ENCODE measurements at regions not wholly inside any gene's neighbourhood (a gene's known extent, or its start where the extent isn't known, plus 50 kb on each side); places are given as distances from the start of the nearest gene placed in this dataset.

- Histone ChIP-seq H3K36me3 (ENCODE audit: insufficient read depth, low read length) (no peaks in the 10 kb centered on the region), H3K27ac (ENCODE audit: low read depth, low read length) (no peak overlapping the region), H3K9me3 (ENCODE audit: insufficient read depth, low read depth, low read length) (no peaks in the 10 kb centered on the region), H3K9ac (ENCODE audit: low read depth, low read length) (no peak overlapping the region), H3K4me1 (ENCODE audit: insufficient read depth, low read length) (no peaks in the 10 kb centered on the region), H3K4me3 (ENCODE audit: low read length) (no peak overlapping the region), H3K27me3 (ENCODE audit: insufficient read depth, low read length) (no peaks in the 10 kb centered on the region)
- whole genome bisulfite sequencing: 97% methylated on average over 2 of the region's 2 CpGs
Measured at GRCh38 chr20:7123457-7123856, 356.0 kb downstream of the BMP2 start.

GRCh38 chr20:7124120-7124519, 356.6 kb downstream of the BMP2 start:
- no peaks in the 10 kb centered on the region for H3K9me3 ChIP-seq (ENCODE audit: insufficient read depth, low read depth, low read length)
- WGBS: 96% methylated on average over 2 of the region's 3 CpGs
- no peaks in the 10 kb centered on the region for H3K27me3 ChIP-seq (ENCODE audit: insufficient read depth, low read length)
- no peak overlapping the region for H3K4me3 ChIP-seq (ENCODE audit: low read length)
- no peaks in the 10 kb centered on the region for H3K4me1 ChIP-seq (ENCODE audit: insufficient read depth, low read length)
- no peaks in the 10 kb centered on the region for H3K36me3 ChIP-seq (ENCODE audit: insufficient read depth, low read length)
- no peak overlapping the region for H3K27ac ChIP-seq (ENCODE audit: low read depth, low read length)
- no peak overlapping the region for H3K9ac ChIP-seq (ENCODE audit: low read depth, low read length)

- WGBS: no CpG with 5 or more reads among the region's 1 CpG
- no peak overlapping the region for H3K4me3 ChIP-seq (ENCODE audit: low read length)
- H3K4me1 ChIP-seq (ENCODE audit: insufficient read depth, low read length): no peaks in the 10 kb centered on the region
- no peaks in the 10 kb centered on the region for H3K27me3 ChIP-seq (ENCODE audit: insufficient read depth, low read length)
- H3K9ac ChIP-seq (ENCODE audit: low read depth, low read length): no peak overlapping the region
- no peaks in the 10 kb centered on the region for H3K9me3 ChIP-seq (ENCODE audit: insufficient read depth, low read depth, low read length)
- no peaks in the 10 kb centered on the region for H3K36me3 ChIP-seq (ENCODE audit: insufficient read depth, low read length)
- no peak overlapping the region for H3K27ac ChIP-seq (ENCODE audit: low read depth, low read length)
Measured at GRCh38 chr20:7136886-7137285, 369.4 kb downstream of the BMP2 start.

GRCh38 chr20:7137395-7138151, 370.1 kb downstream of the BMP2 start:
- WGBS: 75% methylated on average over 4 of the region's 4 CpGs
- Histone ChIP-seq H3K27ac (ENCODE audit: low read depth, low read length) (no peak overlapping the region), H3K36me3 (ENCODE audit: insufficient read depth, low read length) (no peaks in the 10 kb centered on the region), H3K4me3 (ENCODE audit: low read length) (no peak overlapping the region), H3K4me1 (ENCODE audit: insufficient read depth, low read length) (no peaks in the 10 kb centered on the region), H3K27me3 (ENCODE audit: insufficient read depth, low read length) (no peaks in the 10 kb centered on the region), H3K9me3 (ENCODE audit: insufficient read depth, low read depth, low read length) (no peaks in the 10 kb centered on the region), H3K9ac (ENCODE audit: low read depth, low read length) (no peak overlapping the region)

GRCh38 chr20:7144464-7144863, 377.0 kb downstream of the BMP2 start:
- H3K27me3 ChIP-seq (ENCODE audit: insufficient read depth, low read length): no peaks in the 10 kb centered on the region
- H3K4me3 ChIP-seq (ENCODE audit: low read length): no peak overlapping the region
- WGBS: 87% methylated on average over 2 of the region's 2 CpGs
- H3K9me3 ChIP-seq (ENCODE audit: insufficient read depth, low read depth, low read length): no peaks in the 10 kb centered on the region
- H3K36me3 ChIP-seq (ENCODE audit: insufficient read depth, low read length): no peaks in the 10 kb centered on the region
- H3K9ac ChIP-seq (ENCODE audit: low read depth, low read length): no peak overlapping the region
- no peak overlapping the region for H3K27ac ChIP-seq (ENCODE audit: low read depth, low read length)
- H3K4me1 ChIP-seq (ENCODE audit: insufficient read depth, low read length): no peaks in the 10 kb centered on the region

GRCh38 chr20:7146552-7147219, 379.2 kb downstream of the BMP2 start:
- H3K4me1 ChIP-seq (ENCODE audit: insufficient read depth, low read length): no peaks in the 10 kb centered on the region
- 90% methylated on average over 10 of the region's 10 CpGs for WGBS
- no peaks in the 10 kb centered on the region for H3K27me3 ChIP-seq (ENCODE audit: insufficient read depth, low read length)
- no peak overlapping the region for H3K27ac ChIP-seq (ENCODE audit: low read depth, low read length)
- no peaks in the 10 kb centered on the region for H3K9me3 ChIP-seq (ENCODE audit: insufficient read depth, low read depth, low read length)
- no peaks in the 10 kb centered on the region for H3K36me3 ChIP-seq (ENCODE audit: insufficient read depth, low read length)
- H3K4me3 ChIP-seq (ENCODE audit: low read length): no peak overlapping the region
- H3K9ac ChIP-seq (ENCODE audit: low read depth, low read length): no peak overlapping the region

GRCh38 chr20:7147220-7147601, 379.7 kb downstream of the BMP2 start:
- H3K27ac ChIP-seq (ENCODE audit: low read depth, low read length): no peak overlapping the region
- WGBS: 85% methylated on average over 4 of the region's 4 CpGs

GRCh38 chr20:7151676-7152470, 384.4 kb downstream of the BMP2 start:
- Histone ChIP-seq H3K27me3 (ENCODE audit: insufficient read depth, low read length) (no peaks in the 10 kb centered on the region), H3K9ac (ENCODE audit: low read depth, low read length) (no peak overlapping the region), H3K4me3 (ENCODE audit: low read length) (no peak overlapping the region), H3K4me1 (ENCODE audit: insufficient read depth, low read length) (no peaks in the 10 kb centered on the region), H3K36me3 (ENCODE audit: insufficient read depth, low read length) (no peaks in the 10 kb centered on the region), H3K27ac (ENCODE audit: low read depth, low read length) (no peak overlapping the region), H3K9me3 (ENCODE audit: insufficient read depth, low read depth, low read length) (no peaks in the 10 kb centered on the region)
- WGBS: 89% methylated on average over 1 of the region's 2 CpGs

More at GRCh38 chr20:7147220-7147601, 379.7 kb downstream of the BMP2 start:
- Histone ChIP-seq H3K9me3 (ENCODE audit: insufficient read depth, low read depth, low read length) (no peaks in the 10 kb centered on the region), H3K9ac (ENCODE audit: low read depth, low read length) (no peak overlapping the region), H3K4me3 (ENCODE audit: low read length) (no peak overlapping the region), H3K36me3 (ENCODE audit: insufficient read depth, low read length) (no peaks in the 10 kb centered on the region), H3K27me3 (ENCODE audit: insufficient read depth, low read length) (no peaks in the 10 kb centered on the region), H3K4me1 (ENCODE audit: insufficient read depth, low read length) (no peaks in the 10 kb centered on the region)

- no peaks in the 10 kb centered on the region for H3K27me3 ChIP-seq (ENCODE audit: insufficient read depth, low read length)
- H3K4me3 ChIP-seq (ENCODE audit: low read length): no peak overlapping the region
- no peaks in the 10 kb centered on the region for H3K36me3 ChIP-seq (ENCODE audit: insufficient read depth, low read length)
- no peaks in the 10 kb centered on the region for H3K9me3 ChIP-seq (ENCODE audit: insufficient read depth, low read depth, low read length)
- no peak overlapping the region for H3K9ac ChIP-seq (ENCODE audit: low read depth, low read length)
- 96% methylated on average over 4 of the region's 4 CpGs for WGBS
- H3K4me1 ChIP-seq (ENCODE audit: insufficient read depth, low read length): no peaks in the 10 kb centered on the region
- H3K27ac ChIP-seq (ENCODE audit: low read depth, low read length): no peak overlapping the region
Measured at GRCh38 chr20:7155282-7155681, 387.8 kb downstream of the BMP2 start.

- Histone ChIP-seq H3K4me3 (ENCODE audit: low read length) (no peak overlapping the region), H3K27ac (ENCODE audit: low read depth, low read length) (no peak overlapping the region), H3K9ac (ENCODE audit: low read depth, low read length) (no peak overlapping the region), H3K36me3 (ENCODE audit: insufficient read depth, low read length) (no peaks in the 10 kb centered on the region), H3K4me1 (ENCODE audit: insufficient read depth, low read length) (no peaks in the 10 kb centered on the region), H3K9me3 (ENCODE audit: insufficient read depth, low read depth, low read length) (no peaks in the 10 kb centered on the region), H3K27me3 (ENCODE audit: insufficient read depth, low read length) (no peaks in the 10 kb centered on the region)
- WGBS: 92% methylated on average over 1 of the region's 2 CpGs
Measured at GRCh38 chr20:7155794-7156193, 388.3 kb downstream of the BMP2 start.

GRCh38 chr20:7159903-7160302, 392.4 kb downstream of the BMP2 start:
- Histone ChIP-seq H3K9me3 (ENCODE audit: insufficient read depth, low read depth, low read length) (peaks cover 6% of the 10 kb centered on the region), H3K4me3 (ENCODE audit: low read length) (no peak overlapping the region), H3K9ac (ENCODE audit: low read depth, low read length) (no peak overlapping the region), H3K36me3 (ENCODE audit: insufficient read depth, low read length) (no peaks in the 10 kb centered on the region), H3K27me3 (ENCODE audit: insufficient read depth, low read length) (no peaks in the 10 kb centered on the region), H3K4me1 (ENCODE audit: insufficient read depth, low read length) (no peaks in the 10 kb centered on the region), H3K27ac (ENCODE audit: low read depth, low read length) (no peak overlapping the region)

All from HUES64 (cell line).